BE2C (cell line): ENCODE measurements at regions not wholly inside any gene's neighbourhood (a gene's known extent, or its start where the extent isn't known, plus 50 kb on each side); places are given as distances from the start of the nearest gene placed in this dataset.
"Not testable (repeated sequence)": the region's sequence is repeated elsewhere in the genome, so short reads cannot be mapped to it uniquely, and the experiment has no call there.

Source experiments
- DNase-seq: peaks from one replicate; pipeline ENCODE4 v3.0.0-alpha.2; 2020
- H3K27me3 ChIP-seq: fragments of 250-450 bp; sonication (Bioruptor Pico); 2 replicates; pipeline ENCODE4 v1.5.1; 2020; ENCODE audit warnings: mild to moderate bottlenecking
- H3K36me3 ChIP-seq: fragments of 250-450 bp; sonication (Bioruptor Pico); 2 replicates; pipeline ENCODE4 v1.5.1; 2020; ENCODE audit warnings: mild to moderate bottlenecking
- H3K4me1 ChIP-seq: fragments of 250-450 bp; sonication (Bioruptor Pico); 2 replicates; pipeline ENCODE4 v1.5.1; 2020
- H3K4me3 ChIP-seq: 2 replicates; pipeline ENCODE4 v1.5.1; 2011; ENCODE audit warnings: low read depth, low read length
- H3K9me3 ChIP-seq: fragments of 250-450 bp; sonication (Bioruptor Pico); 2 replicates; pipeline ENCODE4 v1.5.1; 2020
- TF ChIP-seq, protein P1 (sequence below): IDR thresholded peaks from 2 replicates; pipeline ENCODE4 v1.5.1; 2012; ENCODE audit warnings: mild to moderate bottlenecking, low read depth, low read length

DNA sequence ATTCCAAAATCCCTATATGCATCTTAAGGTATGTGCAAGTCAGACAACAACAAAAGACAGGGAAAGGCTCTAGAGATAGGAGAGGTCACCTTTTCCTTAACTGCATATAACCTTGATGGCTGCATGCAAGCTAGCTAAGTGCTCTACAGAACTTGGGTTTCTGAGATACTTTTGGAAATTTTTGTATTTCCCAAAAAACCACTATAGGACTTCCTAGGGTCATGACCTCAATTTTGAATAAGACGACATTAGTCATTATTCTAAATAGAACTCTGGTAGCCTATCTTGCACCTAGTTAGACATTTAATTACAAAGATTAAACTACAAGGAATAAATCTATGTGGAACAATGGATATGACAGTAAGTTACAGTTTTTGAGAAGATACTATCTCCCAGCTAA is 309.3 kb downstream of the BCAT1 start:
- no peaks in the 10 kb centered on the region for H3K4me1 ChIP-seq
- no peaks in the 10 kb centered on the region for H3K36me3 ChIP-seq
- TF ChIP-seq, protein P1, sequence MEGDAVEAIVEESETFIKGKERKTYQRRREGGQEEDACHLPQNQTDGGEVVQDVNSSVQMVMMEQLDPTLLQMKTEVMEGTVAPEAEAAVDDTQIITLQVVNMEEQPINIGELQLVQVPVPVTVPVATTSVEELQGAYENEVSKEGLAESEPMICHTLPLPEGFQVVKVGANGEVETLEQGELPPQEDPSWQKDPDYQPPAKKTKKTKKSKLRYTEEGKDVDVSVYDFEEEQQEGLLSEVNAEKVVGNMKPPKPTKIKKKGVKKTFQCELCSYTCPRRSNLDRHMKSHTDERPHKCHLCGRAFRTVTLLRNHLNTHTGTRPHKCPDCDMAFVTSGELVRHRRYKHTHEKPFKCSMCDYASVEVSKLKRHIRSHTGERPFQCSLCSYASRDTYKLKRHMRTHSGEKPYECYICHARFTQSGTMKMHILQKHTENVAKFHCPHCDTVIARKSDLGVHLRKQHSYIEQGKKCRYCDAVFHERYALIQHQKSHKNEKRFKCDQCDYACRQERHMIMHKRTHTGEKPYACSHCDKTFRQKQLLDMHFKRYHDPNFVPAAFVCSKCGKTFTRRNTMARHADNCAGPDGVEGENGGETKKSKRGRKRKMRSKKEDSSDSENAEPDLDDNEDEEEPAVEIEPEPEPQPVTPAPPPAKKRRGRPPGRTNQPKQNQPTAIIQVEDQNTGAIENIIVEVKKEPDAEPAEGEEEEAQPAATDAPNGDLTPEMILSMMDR, result no peak
- no peak overlapping the region for H3K4me3 ChIP-seq
- no peaks in the 10 kb centered on the region; the same call in 1 of the 2 replicates for H3K9me3 ChIP-seq
- no peak for DNase-seq
- no peaks in the 10 kb centered on the region for H3K27me3 ChIP-seq

DNA sequence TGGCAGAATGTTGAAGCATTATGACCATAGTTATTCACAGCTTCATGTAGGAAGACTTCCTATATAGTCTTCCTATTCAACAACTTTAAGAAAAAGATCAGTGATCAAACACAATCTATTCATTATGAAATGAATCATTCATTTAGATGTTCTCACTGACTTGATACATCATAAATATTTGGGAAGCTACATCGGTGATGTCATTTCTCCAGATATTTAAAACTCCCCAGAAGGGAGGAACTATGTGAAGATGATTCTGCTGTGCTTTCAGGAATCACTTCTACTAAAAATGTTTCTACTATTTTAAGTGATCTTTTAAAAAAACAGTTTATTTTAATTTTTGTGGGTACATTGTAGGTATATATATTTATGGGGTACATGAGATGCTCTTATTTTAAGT is 316.4 kb downstream of the BCAT1 start:
- Histone ChIP-seq H3K27me3 (no peaks in the 10 kb centered on the region; the same call in 1 of the 2 replicates), H3K9me3 (no peaks in the 10 kb centered on the region), H3K36me3 (no peaks in the 10 kb centered on the region), H3K4me3 (no peak overlapping the region), H3K4me1 (no peaks in the 10 kb centered on the region)
- DNase-seq, result no peak
- TF ChIP-seq, protein P1, result no peak

DNA sequence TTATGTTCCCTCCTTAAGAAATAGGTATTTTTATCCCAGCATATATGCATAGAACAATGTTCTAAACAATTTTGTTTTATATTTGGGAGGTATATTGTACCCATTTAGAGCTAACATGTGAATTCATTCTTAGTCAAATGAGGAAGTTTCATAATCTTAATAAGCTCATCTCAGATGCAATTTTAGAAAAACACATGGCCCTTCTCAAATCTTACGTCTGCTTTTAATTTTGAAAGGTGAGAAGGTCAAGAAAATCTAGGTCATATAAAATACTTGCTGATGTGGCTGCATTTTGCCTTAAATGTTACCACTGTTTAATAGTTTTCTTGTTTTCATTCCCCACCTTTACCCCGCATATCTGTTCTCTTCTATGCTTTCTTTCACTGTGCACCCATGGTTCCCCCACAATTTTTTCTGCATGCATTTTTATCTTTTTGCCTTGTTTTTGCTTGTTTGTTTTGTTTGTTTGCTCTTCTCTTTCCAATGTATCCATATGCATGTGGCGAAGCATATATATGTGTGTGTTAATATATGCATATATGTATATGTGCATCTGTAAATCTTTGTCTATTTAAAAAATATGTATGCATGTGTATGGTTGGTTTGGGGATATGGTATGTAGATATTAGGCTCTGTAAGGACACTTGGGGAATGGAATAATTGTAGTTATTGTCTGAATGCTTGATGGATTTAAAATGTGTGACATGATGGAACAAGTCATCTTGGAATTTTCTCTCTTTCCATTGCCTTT is 317.1 kb downstream of the BCAT1 start:
- H3K4me1 ChIP-seq, result no peaks in the 10 kb centered on the region
- no peaks in the 10 kb centered on the region for H3K9me3 ChIP-seq
- no peak for DNase-seq
- H3K4me3 ChIP-seq, result no peak overlapping the region
- no peaks in the 10 kb centered on the region for H3K36me3 ChIP-seq
- no peaks in the 10 kb centered on the region; the same call in 1 of the 2 replicates for H3K27me3 ChIP-seq
- TF ChIP-seq, protein P1, result no peak

DNA sequence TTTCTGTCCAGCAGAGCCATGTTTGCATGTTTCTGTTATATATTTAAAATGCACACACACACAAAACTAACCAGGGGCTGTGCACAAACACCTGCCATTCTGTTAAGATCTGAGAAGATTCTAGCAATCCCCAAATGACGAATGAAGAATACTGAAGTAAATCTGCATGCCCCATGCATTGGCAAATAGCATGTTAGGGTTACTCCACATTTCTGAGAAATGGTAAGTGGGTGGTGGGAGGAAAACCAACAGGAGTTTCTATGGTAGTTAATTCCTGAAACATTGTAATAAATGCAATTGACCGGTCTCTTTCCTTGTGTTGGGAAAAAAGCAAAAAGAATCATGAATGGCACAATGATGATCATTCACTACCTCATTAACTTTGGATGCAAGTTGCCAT is 318.0 kb downstream of the BCAT1 start:
- TF ChIP-seq, protein P1, result no peak
- Histone ChIP-seq H3K36me3 (no peaks in the 10 kb centered on the region), H3K9me3 (no peaks in the 10 kb centered on the region), H3K27me3 (no peaks in the 10 kb centered on the region; the same call in 1 of the 2 replicates), H3K4me3 (no peak overlapping the region), H3K4me1 (no peaks in the 10 kb centered on the region)
- DNase-seq, result no peak

DNA sequence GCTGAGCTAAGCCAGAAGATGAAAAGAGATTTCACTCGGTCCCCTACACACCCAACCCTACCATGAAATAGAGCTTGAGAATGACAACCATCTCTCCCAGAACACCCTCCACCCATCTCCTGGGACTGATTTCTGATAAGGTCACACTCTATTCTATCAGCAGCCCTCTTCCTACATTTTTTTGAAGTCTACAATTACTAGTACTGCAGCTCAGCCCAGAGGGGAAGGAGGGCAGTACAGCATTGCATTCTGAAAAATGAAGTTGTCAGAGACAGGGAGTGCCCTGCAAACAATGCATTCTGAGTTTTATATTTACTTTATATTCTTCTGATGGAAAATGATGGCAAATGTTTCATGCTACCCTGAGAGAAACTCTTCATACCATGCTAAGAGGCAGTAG is 318.5 kb downstream of the BCAT1 start:
- H3K36me3 ChIP-seq, result no peaks in the 10 kb centered on the region

DNA sequence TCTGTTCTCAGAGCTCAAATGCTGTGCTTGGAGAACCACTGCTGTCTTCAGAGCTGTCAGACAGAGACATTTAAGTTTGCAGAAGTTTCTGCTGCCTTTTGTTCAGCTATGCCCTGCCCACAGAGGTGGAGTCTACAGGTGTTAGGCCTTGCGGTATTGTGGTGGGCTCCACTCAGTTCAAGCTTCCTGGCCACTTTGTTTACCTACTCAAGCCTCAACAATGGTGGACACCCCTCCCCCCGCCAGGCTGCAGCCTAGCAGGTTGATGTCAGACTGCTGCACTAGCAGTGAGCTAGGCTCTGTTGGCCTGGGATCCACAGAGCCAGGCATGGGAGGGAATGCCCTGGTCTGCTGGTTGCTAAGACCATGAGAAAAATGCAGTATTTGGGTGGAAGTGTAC is 323.8 kb downstream of the BCAT1 start:
- no peak for DNase-seq
- H3K27me3 ChIP-seq, result no peaks in the 10 kb centered on the region
- no peaks in the 10 kb centered on the region for H3K36me3 ChIP-seq

More for the DNA sequence above, 318.5 kb downstream of the BCAT1 start:
- Histone ChIP-seq H3K27me3 (no peaks in the 10 kb centered on the region; the same call in 1 of the 2 replicates), H3K9me3 (no peaks in the 10 kb centered on the region), H3K4me3 (no peak overlapping the region), H3K4me1 (no peaks in the 10 kb centered on the region)
- TF ChIP-seq, protein P1, result no peak
- DNase-seq, result no peak

DNA sequence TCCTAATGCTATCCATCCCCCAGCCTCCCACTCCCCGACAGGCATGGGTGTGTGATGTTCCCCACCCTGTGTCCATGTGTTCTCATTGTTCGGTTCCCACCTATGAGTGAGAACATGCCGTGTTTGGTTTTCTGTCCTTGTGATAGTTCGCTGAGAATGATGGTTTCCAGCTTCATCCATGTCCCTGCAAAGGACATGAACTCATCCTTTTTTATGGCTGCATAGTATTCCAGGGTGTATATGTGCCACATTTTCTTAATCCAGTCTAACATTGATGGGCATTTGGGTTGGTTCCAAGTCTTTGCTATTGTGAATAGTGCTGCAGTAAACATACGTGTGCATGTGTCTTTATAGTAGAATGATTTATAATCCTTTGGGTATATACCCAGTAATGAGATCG is 328.9 kb downstream of the BCAT1 start:
- H3K9me3 ChIP-seq, DNase-seq, H3K4me3 ChIP-seq, H3K4me1 ChIP-seq, H3K27me3 ChIP-seq, H3K36me3 ChIP-seq: not testable (repeated sequence)

More for the DNA sequence above, 323.8 kb downstream of the BCAT1 start:
- Histone ChIP-seq H3K9me3 (no peaks in the 10 kb centered on the region), H3K4me1 (no peaks in the 10 kb centered on the region), H3K4me3 (no peak overlapping the region)
- TF ChIP-seq, protein P1, result no peak
